ENCODE measurements at regions not wholly inside any gene's neighbourhood (a gene's known extent, or its start where the extent isn't known, plus 50 kb on each side); places are given as distances from the start of the nearest gene placed in this dataset.

GRCh38 chr5:96326902-96327301 lies 106.1 kb downstream of the PCSK1 start:
- no peak for TF ChIP-seq CTCF (IDR thresholded peaks at IDR 0.05)
- TF ChIP-seq EP300 (IDR thresholded peaks at IDR 0.05), result no peak
- TF ChIP-seq POLR2A (IDR thresholded peaks at IDR 0.05), result no peak
- TF ChIP-seq POLR2AphosphoS5 (IDR thresholded peaks at IDR 0.05), result no peak

Data from sigmoid colon (tissue), 4 donors.